ENCODE measurements at regions not wholly inside any gene's neighbourhood (a gene's known extent, or its start where the extent isn't known, plus 50 kb on each side); places are given as distances from the start of the nearest gene placed in this dataset.

DNA sequence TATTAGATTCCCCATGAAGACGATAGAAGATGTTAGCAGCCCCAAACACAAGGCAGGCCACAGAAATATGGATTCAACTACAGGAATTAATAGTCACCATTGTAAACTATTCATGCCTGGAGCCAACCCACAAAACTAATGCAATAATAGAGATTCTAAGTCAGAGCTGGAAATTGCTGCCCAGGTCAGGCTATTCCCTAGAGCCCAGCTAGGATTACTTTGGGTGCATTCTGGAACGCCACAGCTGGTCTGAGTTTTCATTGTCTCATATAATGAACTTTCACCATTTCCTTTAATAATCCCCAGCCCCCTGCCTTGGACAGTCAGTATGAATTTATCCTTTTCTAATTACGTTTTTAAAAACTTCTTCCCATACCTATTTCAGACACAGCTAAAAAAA lies 252.6 kb downstream of the PAPSS1 start:
- TF ChIP-seq, protein P1, sequence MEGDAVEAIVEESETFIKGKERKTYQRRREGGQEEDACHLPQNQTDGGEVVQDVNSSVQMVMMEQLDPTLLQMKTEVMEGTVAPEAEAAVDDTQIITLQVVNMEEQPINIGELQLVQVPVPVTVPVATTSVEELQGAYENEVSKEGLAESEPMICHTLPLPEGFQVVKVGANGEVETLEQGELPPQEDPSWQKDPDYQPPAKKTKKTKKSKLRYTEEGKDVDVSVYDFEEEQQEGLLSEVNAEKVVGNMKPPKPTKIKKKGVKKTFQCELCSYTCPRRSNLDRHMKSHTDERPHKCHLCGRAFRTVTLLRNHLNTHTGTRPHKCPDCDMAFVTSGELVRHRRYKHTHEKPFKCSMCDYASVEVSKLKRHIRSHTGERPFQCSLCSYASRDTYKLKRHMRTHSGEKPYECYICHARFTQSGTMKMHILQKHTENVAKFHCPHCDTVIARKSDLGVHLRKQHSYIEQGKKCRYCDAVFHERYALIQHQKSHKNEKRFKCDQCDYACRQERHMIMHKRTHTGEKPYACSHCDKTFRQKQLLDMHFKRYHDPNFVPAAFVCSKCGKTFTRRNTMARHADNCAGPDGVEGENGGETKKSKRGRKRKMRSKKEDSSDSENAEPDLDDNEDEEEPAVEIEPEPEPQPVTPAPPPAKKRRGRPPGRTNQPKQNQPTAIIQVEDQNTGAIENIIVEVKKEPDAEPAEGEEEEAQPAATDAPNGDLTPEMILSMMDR (IDR thresholded peaks at IDR 0.05; ENCODE audit: low read depth, low read length, poor library complexity, severe bottlenecking), result no peak
- no peak for TF ChIP-seq EZH2phosphoT487 (IDR thresholded peaks at IDR 0.05; ENCODE audit: borderline replicate concordance, low read length)

All from DOHH2 (cell line).